Lower leg skin (tissue), 4 donors: ENCODE measurements at regions not wholly inside any gene's neighbourhood (a gene's known extent, or its start where the extent isn't known, plus 50 kb on each side); places are given as distances from the start of the nearest gene placed in this dataset.

ENCODE experiments used
- DNase-seq, 2 donors: peaks; one replicate each; pipeline ENCODE4 v3.0.0-alpha.2; 2019; ENCODE audit warnings: low spot score in 2 of 2
- H3K4me3 ChIP-seq: fragments of 200-600 bp; sonication (generic); 2 replicates; pipeline ENCODE4 v1.5.1; 2017; ENCODE audit warnings: mild to moderate bottlenecking, low read depth; ENCODE audit not compliant: poor library complexity, severe bottlenecking
- CTCF ChIP-seq, 3 donors: fragments of 450-650 bp; IDR thresholded peaks; one replicate each; pipeline ENCODE4 v1.5.1; 2016; ENCODE audit warnings: antibody characterized with exemption in 3 of 3, mild to moderate bottlenecking in 3 of 3, moderate library complexity in 2 of 3
- POLR2A ChIP-seq, 2 donors: fragments of 450-650 bp; IDR thresholded peaks; one replicate each; pipeline ENCODE4 v1.6.1; 2016 to 2017; ENCODE audit warnings: antibody characterized with exemption in 2 of 2, mild to moderate bottlenecking in 1 of 2, moderate library complexity in 1 of 2
- WGBS, 2 donors: methylation state at CpG; one replicate each; pipeline ENCODE4 v1.1.5; 2018; 5-methylcytosine and 5-hydroxymethylcytosine counted together
- intact Hi-C: fragments of 100-400 bp; cut with DNase I; formaldehyde crosslinking; loops from one replicate; pipeline ENCODE4 v1.15.0; 2023; ENCODE audit warnings: low total_unique reads

- intact Hi-C loops, result no loop called here
- 57 to 76% methylated on average over 2 of the region's 2 CpGs for WGBS, 2 donors
- no peak overlapping the region for H3K4me3 ChIP-seq
- no peak for TF ChIP-seq POLR2A (IDR thresholded peaks at IDR 0.05)
- no peak for TF ChIP-seq CTCF (IDR thresholded peaks at IDR 0.05)
- DNase-seq, result no peak
Measured at GRCh38 chr3:153249906-153250305, 87.9 kb downstream of the RAP2B start.

- intact Hi-C loops, result no loop called here
- DNase-seq, result no peak
- no peak overlapping the region for H3K4me3 ChIP-seq
- 78 to 83% methylated on average over 2 of the region's 2 CpGs for whole genome bisulfite sequencing, 2 donors
- TF ChIP-seq POLR2A (IDR thresholded peaks at IDR 0.05) (no peak), CTCF (IDR thresholded peaks at IDR 0.05) (no peak)
Measured at GRCh38 chr3:153250446-153250845, 88.4 kb downstream of the RAP2B start.

- no peak for DNase-seq
- TF ChIP-seq POLR2A (IDR thresholded peaks at IDR 0.05) (no peak), CTCF (IDR thresholded peaks at IDR 0.05) (no peak)
- WGBS, 2 donors, result 88 to 92% methylated on average over 3 of the region's 3 CpGs
- no peak overlapping the region for H3K4me3 ChIP-seq
- intact Hi-C loops, result no loop called here
Measured at GRCh38 chr3:153252963-153253362, 90.9 kb downstream of the RAP2B start.

DNA sequence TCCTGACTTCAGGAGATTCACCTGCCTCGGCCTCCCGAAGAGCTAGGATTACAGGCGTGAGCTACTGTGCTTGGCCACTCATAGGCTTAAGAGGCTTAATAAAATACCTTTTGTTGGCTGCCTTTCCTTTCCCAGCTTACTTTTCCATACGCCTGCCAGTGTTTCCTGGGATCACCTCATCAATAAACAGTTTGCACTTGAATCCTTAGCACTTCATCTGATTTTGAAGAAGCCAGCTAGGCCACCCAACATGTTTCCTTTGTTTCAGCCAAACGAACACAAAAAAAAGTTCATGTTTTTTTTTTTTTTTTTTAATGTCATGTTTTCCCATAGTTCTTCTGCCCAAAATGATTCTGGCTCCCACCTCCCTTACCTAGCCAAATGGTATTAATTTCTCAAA lies 92.3 kb downstream of the RAP2B start:
- TF ChIP-seq POLR2A (IDR thresholded peaks at IDR 0.05) (no peak), CTCF (IDR thresholded peaks at IDR 0.05) (no peak)
- DNase-seq, result no peak
- intact Hi-C loops, result no loop called here
- 84 to 89% methylated on average over 5 of the region's 5 CpGs for WGBS, 2 donors
- no peak overlapping the region for H3K4me3 ChIP-seq

GRCh38 chr3:153257673-153258351 lies 95.8 kb downstream of the RAP2B start:
- TF ChIP-seq POLR2A (IDR thresholded peaks at IDR 0.05), result no peak
- TF ChIP-seq CTCF (IDR thresholded peaks at IDR 0.05), result no peak

DNA sequence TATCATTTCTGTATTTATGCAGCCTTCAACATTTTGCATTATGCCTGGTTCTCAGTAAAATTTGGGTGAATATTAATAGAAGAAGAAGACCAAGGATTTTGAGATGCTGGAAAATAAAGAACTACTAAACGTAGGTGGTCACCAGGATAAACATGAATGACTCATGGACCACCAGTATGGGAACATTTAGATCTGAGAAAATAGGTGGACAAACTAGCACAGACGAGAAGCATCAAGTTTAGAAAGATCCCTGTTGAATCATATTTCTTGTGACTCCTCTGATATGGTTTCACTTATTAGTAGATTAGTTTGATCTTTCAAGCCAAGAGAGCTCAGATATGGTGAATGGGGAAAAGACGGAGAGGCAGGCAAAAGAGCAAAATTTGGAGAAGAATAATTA lies 97.9 kb downstream of the RAP2B start:
- no peak overlapping the region for H3K4me3 ChIP-seq
- no peak for DNase-seq
- TF ChIP-seq CTCF (IDR thresholded peaks at IDR 0.05), result no peak
- no peak for TF ChIP-seq POLR2A (IDR thresholded peaks at IDR 0.05)
- WGBS, 2 donors, result 57 to 71% methylated on average over 3 of the region's 3 CpGs
- intact Hi-C loops, result no loop called here

More at GRCh38 chr3:153257673-153258351, 95.8 kb downstream of the RAP2B start:
- no peak overlapping the region for H3K4me3 ChIP-seq
- DNase-seq, result no peak
- intact Hi-C loops, result no loop called here
- WGBS, 2 donors, result 93% methylated on average over 2 of the region's 2 CpGs
